RWPE1 (cell line): ENCODE measurements at regions not wholly inside any gene's neighbourhood (a gene's known extent, or its start where the extent isn't known, plus 50 kb on each side); places are given as distances from the start of the nearest gene placed in this dataset.

ENCODE experiments used
- CTCF ChIA-PET: fragments of 350-600 bp; sonication (Branson Sonifier 250); formaldehyde crosslinking; extraction: SDS; loops from one replicate; lab custom pipeline; 2021; lab: Yijun Ruan, JAX
- POLR2A ChIA-PET: fragments of 400-600 bp; formaldehyde crosslinking; extraction: SDS; loops from one replicate; lab custom pipeline; 2020; ENCODE audit warnings: antibody characterized with exemption; ENCODE audit not compliant: low non-redundant PET; lab: Yijun Ruan, JAX
- DNase-seq: peaks from one replicate; pipeline ENCODE4 v3.0.0; 2012; ENCODE audit warnings: low spot score
- H3K27ac ChIP-seq: fragments of 450-650 bp; 2 replicates; pipeline ENCODE4 v1.5.1; 2017
- TF ChIP-seq, protein P1 (sequence below): fragments of 450-650 bp; conservative IDR thresholded peaks from 2 replicates; pipeline ENCODE4 v1.5.1; 2017; ENCODE audit warnings: low read depth, mild to moderate bottlenecking

DNA sequence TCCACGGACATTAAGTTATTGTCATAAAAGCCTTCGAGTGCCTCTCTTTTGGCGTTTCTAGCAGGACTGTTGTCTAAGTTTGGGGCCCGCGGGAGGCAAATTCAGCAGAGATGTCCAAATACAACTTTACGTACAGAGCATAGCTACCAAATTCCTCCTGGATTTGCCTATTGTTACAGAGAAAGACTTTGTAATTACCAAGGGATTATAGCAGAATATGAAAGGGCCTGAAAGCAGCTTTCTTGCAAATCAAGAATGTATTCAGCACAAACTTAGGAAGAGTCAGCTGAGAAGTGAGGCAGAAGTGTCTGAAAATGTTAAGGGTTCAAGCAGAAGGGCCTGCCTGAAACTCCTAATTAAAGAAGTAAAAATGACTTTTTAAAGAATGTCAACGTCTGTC is 1053.5 kb upstream of the TENM3 start:
- DNase-seq, result no peak
- ChIA-PET POLR2A (no interaction called here), CTCF (interaction anchor here (0.5 to 0.7 kb wide), 2 partner anchors 490 to 1246 kb away, joined by 3 read pairs; no protein-coding TSS in a partner anchor)
- H3K27ac ChIP-seq, result no peak overlapping the region
- TF ChIP-seq, protein P1, sequence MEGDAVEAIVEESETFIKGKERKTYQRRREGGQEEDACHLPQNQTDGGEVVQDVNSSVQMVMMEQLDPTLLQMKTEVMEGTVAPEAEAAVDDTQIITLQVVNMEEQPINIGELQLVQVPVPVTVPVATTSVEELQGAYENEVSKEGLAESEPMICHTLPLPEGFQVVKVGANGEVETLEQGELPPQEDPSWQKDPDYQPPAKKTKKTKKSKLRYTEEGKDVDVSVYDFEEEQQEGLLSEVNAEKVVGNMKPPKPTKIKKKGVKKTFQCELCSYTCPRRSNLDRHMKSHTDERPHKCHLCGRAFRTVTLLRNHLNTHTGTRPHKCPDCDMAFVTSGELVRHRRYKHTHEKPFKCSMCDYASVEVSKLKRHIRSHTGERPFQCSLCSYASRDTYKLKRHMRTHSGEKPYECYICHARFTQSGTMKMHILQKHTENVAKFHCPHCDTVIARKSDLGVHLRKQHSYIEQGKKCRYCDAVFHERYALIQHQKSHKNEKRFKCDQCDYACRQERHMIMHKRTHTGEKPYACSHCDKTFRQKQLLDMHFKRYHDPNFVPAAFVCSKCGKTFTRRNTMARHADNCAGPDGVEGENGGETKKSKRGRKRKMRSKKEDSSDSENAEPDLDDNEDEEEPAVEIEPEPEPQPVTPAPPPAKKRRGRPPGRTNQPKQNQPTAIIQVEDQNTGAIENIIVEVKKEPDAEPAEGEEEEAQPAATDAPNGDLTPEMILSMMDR, result no peak

DNA sequence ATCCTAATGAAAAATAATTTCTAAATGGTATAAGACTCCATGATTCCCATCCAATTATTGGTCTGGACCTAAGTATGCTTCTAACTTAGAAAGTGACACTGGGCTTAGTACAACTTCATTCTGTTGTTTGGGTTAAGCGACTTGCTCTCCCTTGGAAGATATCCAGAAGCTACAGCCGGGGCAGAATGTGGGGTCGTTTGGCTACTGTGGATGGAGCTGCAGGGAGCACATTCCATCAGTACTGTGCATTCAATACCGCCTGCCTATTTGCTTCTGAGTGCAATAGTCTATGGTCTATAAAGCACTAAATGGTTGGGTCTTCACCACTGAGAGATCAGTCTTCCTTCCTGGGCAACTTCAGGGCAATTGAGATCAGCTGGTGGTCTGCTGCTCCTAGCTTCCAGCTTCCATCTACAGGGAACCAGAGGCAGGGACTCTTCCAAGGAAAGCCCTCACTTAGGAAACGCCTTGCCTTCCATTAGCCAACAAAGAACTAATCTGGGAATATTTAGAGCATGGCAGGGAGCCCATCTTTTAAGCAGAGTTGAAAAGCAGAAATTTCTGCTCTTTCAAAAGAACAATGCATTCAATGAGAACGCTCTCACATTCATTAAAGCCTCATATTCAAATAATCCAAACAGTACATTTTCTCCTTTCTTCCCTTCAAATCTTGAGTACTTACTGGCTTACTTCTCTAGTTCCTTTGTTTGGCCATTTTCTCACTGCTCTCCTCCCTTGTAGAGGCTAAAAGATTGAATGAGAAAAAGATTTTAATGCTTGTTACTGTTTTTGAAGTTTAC is 1049.9 kb upstream of the TENM3 start:
- TF ChIP-seq, protein P1, result no peak
- ChIA-PET CTCF (no interaction called here), POLR2A (no interaction called here)
- no peak overlapping the region for H3K27ac ChIP-seq
- no peak for DNase-seq

DNA sequence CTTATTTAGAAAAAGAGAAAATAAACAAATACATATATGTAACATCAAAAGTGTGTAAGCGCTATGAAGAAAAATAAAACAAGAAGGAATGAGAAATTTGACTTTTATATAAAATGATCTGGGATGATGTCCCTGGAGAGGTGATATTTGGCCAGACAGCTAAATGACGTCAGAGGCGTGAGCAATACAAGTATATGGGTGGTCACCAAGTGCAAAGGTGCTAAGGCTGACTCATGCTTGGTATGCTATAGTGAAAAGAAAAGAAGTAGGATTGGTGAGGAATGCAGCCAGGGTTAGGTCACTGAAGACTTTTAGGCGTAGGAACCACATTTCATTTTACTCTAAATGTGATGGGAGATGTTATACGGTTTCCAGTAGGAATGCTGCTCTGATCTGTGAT is 1049.1 kb upstream of the TENM3 start:
- no peak overlapping the region for H3K27ac ChIP-seq
- TF ChIP-seq, protein P1, result no peak
- peak; percentile 14 for DNase-seq
- ChIA-PET POLR2A (no interaction called here), CTCF (no interaction called here)

DNA sequence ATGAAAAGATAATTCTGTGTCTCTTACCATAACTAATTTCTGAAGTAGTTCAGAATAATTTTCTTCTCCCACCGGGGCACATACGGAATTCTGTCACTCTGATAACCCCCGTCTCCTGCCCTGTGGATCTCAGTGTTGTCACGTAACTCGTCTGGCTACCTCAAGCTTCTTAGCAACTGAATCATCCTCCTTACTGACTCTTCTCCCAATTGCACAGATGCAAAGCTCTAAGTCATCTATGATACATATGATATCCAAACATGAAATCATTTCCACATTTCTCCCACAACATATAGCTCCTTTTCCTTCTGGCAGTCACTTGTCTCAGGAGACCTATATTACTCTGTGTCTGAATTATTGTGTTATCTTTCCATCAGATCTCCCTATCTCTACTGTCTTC is 1043.1 kb upstream of the TENM3 start:
- H3K27ac ChIP-seq, result no peak overlapping the region
- ChIA-PET CTCF (no interaction called here), POLR2A (no interaction called here)
- TF ChIP-seq, protein P1, result no peak
- DNase-seq, result no peak

DNA sequence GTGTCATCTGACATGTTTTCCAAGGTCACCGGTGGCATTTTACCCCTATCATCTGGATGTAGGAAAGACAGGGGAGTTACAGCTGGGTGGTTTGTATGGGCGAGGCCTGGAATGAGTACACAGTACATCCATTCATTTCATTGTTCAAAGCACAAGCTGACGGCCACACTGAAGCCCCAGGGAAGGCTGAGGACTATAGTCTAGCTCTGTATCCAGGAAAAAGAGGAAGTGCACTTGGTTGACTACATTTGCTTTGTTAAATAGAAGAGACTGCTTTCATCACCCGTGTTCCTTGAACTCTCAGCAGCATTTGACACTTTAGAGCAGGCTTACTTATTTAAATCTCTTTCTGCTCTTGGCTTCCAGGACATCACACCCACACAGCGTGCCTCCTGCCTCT is 1041.0 kb upstream of the TENM3 start:
- TF ChIP-seq, protein P1, result no peak
- ChIA-PET POLR2A (no interaction called here), CTCF (no interaction called here)
- no peak for DNase-seq
- no peak overlapping the region for H3K27ac ChIP-seq

DNA sequence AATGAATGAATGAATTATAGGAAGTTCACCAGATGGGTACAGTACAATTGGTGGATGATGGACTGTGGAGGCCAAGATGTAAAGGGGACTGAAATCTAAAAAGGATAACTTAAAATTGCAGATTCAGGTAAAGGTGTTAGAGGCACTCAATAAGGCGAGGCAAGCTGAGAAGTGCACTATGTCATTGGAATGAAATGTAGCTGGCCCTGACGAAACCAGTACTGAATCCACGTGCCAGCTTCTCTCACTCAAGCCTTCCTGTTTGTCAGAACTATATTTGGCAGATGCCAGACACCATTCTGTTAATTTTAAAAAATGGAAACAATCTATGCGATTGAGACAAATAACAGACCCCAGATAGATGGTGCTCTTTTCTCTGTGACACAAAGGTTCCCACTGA is 1039.1 kb upstream of the TENM3 start:
- TF ChIP-seq, protein P1, result no peak
- ChIA-PET POLR2A (no interaction called here), CTCF (no interaction called here)
- no peak for DNase-seq
- no peak overlapping the region for H3K27ac ChIP-seq
